NCI-H1105 treated with DMSO at 0.1 percent for 48 hours (cell line): ENCODE measurements at regions not wholly inside any gene's neighbourhood (a gene's known extent, or its start where the extent isn't known, plus 50 kb on each side); places are given as distances from the start of the nearest gene placed in this dataset.

Source experiments
- DNase-seq: peaks from one replicate; lab custom pipeline; 2025; lab: John Stamatoyannopoulos, UW

GRCh38 chr6:94535798-94536197 lies 1041.5 kb upstream of the MANEA start:
- DNase-seq, result no peak

DNA sequence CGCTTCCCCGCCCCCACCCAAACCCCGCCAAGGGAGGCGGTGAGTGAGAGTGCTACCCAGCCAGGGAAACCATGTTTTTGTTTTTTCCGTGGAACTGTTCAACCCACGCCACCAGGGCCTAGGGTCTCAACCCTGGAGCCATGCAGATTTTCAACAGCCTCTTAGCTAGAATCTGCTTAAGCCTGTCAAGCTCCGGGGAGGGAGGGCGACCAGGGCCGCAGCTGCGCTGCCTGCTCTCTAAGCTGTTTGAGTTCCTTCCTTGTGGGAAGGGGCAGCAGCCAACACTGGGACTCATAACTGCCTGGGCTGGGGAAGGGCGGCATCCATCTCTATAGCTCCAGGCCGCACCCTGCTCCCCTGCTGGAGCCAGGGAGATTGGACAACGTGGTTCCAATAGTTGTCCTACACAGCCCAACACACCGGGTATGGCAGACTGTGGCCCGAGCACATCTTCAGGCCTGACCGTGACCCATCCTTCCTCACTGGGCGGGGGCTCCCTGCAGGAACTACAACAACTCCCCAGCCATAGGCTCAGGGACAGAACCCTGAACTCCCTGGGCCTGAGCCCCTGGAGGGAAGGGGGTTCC lies 1065.7 kb upstream of the MANEA start:
- no peak for DNase-seq

DNA sequence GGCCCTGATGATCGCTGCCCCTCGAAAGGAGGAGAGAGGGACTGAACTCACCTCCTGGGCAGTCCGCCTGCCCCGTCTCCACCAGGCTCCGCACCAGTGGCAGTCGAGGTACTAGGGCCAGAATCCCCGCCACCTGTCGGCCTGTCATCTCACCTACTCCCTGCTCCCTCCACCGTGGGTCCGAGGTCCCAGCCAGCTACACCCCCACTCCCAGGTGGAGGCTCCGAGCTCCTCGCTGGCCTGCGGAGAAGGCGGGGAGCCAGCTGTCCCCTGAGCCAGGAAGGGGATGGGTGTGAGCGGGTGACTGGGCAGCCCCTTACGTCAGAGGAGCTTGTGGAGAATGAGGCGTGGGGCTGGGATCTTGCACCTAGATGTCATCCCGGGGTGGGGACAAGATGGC lies 1066.5 kb upstream of the MANEA start:
- DNase-seq, result no peak

DNA sequence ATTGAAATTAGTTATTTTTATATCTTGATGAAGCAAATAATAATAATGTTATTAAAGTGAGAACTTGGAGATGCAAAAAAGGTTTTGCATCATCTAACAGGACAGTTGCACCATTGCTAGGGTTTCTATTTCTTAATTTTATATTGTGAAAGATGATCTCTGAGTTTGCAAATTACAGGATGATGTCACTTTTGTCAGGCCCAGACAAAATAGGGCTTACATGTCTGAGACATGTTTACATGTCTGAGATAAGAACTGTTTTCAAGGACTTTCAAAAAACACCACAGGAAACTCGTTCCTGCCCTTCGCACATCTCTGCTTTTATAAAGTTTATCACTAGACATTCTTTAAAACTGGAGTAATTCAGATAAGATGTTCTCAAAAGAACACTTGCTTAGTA lies 1075.8 kb upstream of the MANEA start:
- no peak for DNase-seq

- no peak for DNase-seq
These were observed 1078.7 kb upstream of the EPHA7 start for GRCh38 chr6:94498099-94498498.

GRCh38 chr6:94494500-94494899 lies 1075.1 kb upstream of the EPHA7 start:
- DNase-seq, result no peak

- DNase-seq, result no peak
These were observed 1068.0 kb upstream of the EPHA7 start for GRCh38 chr6:94487371-94487770.

- DNase-seq, result peak; percentile 80
These were observed 1059.0 kb upstream of the EPHA7 start for GRCh38 chr6:94478133-94479005.

- no peak for DNase-seq
These were observed 1049.5 kb upstream of the EPHA7 start for GRCh38 chr6:94468830-94469229.

- no peak for DNase-seq
These were observed 1044.7 kb upstream of the EPHA7 start for GRCh38 chr6:94464018-94464510.

GRCh38 chr6:94463306-94463705 lies 1043.9 kb upstream of the EPHA7 start:
- no peak for DNase-seq

- no peak for DNase-seq
These were observed 1042.9 kb upstream of the EPHA7 start for GRCh38 chr6:94462231-94462630.

DNA sequence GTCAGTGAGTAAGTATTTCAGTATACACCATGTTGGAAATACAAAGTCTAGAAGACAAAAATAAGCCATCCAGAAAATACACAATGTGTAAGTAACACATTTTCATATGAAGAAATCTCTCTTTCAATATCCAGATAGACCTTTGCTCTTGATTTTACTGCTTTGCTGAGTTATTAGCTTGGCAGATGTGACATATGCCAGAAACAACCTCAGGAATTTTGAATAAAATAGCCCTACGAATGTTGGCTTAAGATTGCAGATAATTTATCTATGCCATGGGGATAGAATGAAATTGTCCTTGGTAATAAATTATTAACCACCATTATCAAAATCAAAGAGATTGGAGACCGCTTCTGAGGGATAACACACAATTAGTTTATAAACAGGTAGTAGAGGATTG lies 1036.9 kb upstream of the EPHA7 start:
- DNase-seq, result no peak

- DNase-seq, result no peak
These were observed 1034.9 kb upstream of the EPHA7 start for GRCh38 chr6:94454231-94454630.

GRCh38 chr6:94446120-94446519 lies 1026.8 kb upstream of the EPHA7 start:
- no peak for DNase-seq

DNA sequence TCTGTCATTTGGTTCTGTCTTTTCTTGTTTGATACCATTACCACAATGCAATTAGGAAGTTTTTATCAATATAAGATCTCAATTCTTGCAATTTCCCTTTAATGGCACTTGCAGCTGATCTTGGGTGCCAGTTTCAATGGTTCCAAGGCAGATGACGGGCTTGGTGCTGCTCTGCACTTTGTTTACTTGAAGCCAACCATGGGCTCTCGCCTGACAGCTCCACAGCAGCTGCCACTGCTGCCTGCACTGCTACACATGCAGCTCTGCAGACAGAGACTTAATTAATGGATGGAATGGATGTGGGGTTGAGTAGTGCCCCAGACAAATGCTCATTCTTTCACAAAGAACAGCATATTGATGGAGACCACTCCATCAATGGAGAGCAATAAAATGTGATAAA lies 1024.3 kb upstream of the EPHA7 start:
- no peak for DNase-seq

DNA sequence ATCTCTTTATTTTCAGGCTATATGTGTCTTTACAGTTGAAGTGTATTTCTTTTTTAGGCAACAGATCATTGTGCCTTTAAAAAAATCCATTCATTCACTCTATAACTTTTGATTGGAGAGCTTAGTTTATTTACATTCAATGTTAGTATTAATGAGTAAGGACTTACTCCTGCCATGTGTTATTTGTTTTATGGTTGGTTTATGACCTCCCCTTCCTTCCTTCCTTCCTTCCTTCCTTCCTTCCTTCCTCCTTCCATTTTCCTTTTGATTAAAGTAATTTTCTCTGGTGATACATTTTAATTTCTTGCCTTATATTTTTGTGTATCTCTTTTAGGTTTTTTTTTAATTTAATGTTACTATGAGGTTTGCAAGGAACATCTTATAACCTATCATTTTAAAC lies 1005.3 kb upstream of the EPHA7 start:
- no peak for DNase-seq

GRCh38 chr6:94417363-94417762 lies 998.0 kb upstream of the EPHA7 start:
- no peak for DNase-seq

GRCh38 chr6:94414041-94414440 lies 994.7 kb upstream of the EPHA7 start:
- DNase-seq, result no peak

GRCh38 chr6:94401311-94401710 lies 982.0 kb upstream of the EPHA7 start:
- peak; percentile 10 for DNase-seq

DNA sequence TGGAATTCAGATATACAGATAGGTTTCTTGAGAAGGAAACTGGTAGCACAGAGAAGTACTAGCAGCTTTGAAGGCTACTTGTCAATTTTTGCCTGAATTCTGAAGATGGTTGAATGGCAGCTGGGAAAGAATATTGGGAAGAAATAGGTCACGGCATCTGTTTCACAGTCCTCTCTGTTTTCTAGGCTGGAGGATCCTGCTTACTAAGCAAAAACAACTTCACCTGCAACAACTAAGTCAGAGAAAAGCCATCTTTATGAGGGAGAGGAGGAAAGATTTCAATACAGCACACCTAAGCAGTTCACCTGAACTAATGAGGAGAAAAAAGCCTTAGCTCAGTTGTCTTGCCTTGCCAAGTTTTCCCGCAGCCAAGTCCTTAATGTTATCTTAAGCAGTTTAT lies 975.5 kb upstream of the EPHA7 start:
- DNase-seq, result no peak

DNA sequence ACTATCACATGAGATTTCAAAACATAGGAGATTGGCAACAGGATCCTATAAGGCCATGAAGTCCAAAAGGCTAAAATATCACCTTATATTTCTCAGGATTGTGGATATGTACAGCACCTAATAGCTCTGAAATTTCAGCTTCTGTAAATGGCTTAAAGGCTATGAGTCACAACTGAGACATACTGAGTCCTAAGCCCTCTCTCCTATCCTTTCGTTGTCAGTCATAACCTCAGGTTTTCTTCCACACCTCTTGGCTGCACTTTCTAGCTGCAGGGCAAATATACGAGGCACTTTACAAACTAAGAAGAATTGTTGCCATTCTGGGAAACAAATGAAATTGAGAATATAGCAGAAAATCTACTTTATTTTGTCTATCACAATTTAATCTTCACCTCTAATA lies 969.9 kb upstream of the EPHA7 start:
- no peak for DNase-seq

GRCh38 chr6:94377835-94378234 lies 958.5 kb upstream of the EPHA7 start:
- DNase-seq, result no peak

DNA sequence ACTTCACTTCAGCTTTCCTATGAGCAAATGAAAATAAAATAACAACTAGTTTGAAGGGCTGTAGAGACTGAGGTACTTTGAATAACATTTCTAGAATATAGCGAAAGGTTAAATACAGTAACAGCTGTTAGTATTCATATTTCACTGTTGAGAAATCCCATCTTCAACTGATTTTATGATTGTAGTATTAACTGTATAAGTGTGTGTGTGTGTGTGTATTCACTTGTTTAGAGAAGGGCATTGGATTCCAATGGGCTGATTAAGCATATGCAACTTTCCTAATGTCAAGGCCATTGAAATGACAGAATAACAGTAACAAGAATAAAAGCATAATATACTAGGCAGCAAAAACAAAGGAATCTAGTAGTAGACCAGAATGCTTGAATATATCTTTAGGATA lies 957.5 kb upstream of the EPHA7 start:
- no peak for DNase-seq
